Activated CD4-positive, alpha-beta T cell treated with anti-CD3 and anti-CD28 coated beads, Interleukin-2, amount 50 U/mL, for 4 hours (primary cell): ENCODE measurements at regions not wholly inside any gene's neighbourhood (a gene's known extent, or its start where the extent isn't known, plus 50 kb on each side); places are given as distances from the start of the nearest gene placed in this dataset.
"Not testable (repeated sequence)": the region's sequence is repeated elsewhere in the genome, so short reads cannot be mapped to it uniquely, and the experiment has no call there.

Source experiments
- DNase-seq, 2 experiments: peaks; one replicate each; pipeline ENCODE4 v3.0.0-alpha.2; 2020

DNA sequence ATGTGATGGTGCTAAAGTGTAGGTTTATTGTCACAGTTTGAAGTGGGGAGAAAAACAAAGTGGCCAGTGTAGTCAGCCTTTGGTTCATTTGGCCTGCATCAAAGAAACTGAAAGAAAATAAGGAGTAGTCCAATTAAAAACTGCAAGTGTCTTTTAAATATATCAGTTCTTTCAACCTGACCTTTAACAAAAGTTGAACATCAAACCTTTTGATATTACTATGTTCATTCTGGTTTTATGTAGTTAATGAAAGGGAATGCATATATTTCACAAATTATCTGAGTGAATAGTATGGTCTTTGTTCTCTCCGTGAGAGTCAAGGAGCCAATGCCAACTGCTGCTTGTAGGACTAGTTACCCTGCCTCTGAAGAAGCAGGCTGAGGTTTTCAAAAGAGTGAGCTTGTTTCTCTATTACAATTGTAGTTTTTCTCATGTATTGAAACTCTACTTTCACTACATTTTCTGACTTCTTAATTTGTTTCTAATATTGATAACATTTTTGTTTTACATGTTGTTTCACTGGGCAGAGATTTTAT is 1160.8 kb upstream of the LRRTM3 start:
- no peak for DNase-seq

DNA sequence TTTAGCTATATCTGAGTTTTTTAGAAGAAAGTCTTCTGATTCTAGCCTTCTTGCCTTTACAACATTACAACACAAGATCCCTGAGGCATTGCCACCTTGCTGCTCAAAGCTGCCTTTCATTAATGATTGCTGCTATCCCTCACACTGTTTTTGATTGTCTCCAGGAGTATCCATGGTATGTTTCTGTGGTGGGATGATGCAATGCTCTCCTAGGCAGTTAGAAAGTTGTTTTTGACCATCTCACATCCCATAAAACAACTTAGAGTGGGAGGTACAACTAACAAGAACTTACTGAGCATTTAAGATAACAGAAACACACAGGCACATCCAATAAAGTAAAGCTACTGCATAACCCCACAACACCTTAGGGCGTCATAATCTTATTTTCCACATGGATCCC is 1156.0 kb upstream of the LRRTM3 start:
- no peak for DNase-seq

DNA sequence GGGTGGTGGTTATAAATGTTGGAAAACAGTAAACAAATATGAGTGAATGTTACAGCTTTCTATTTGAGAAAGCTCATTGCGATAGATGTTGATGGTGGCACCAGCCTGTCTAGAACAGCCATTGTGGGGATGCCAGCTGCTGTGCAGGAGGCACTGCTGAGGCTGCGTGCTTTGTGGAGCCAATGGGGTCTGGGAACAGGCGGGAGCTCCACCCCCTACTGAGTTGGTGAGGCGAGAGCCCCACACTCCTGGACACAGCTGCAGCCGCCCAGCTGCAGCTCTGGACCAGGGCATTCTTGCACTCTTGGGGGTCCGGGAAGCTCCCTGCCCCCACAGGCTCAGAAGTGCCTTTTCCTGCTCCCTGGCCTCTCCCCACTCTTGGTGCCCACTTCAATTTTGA is 1147.1 kb upstream of the LRRTM3 start:
- no peak for DNase-seq

- DNase-seq = no peak
Observed at GRCh38 chr10:65779985-65780384, 1145.9 kb upstream of the LRRTM3 start.

DNA sequence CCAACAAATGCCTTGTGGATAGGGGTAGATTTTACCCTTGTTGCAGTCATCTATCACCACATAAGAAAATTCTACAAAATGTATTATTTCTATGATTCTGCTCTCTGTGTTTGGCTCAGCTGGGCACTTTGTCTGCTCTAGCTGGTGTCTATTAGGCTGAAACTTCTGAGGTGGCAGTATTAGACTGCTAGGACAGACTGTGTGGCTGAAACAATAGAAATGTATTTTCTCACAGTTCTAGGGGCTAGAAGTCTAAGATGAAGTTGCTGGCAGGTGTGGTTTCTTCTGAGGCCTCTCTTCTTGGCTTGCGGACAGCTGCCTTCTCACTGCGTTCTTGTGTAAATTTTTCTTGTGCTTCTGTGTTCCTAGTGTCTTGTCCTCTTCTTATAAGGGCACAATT is 1139.6 kb upstream of the LRRTM3 start:
- no peak for DNase-seq

DNA sequence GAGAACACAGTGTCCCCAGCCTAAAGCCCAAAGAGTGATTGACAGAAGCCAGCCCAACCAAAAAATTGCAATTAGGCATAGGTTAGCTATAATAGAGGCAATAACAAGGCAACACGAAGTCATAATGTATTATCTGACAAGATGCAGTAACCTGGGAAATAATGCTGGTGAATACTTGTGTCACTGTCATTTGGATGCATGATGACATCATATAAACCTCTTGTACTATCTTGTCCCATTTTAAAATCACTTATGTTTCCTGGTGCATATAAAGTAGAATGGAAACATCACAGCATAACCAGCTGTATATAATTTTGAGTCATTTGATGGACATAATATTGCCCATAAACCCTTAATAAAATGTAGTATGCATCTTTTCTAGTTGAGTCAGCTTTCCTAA is 1138.3 kb upstream of the LRRTM3 start:
- no peak for DNase-seq

GRCh38 chr10:65788271-65788670 is 1137.6 kb upstream of the LRRTM3 start:
- no peak for DNase-seq

DNA sequence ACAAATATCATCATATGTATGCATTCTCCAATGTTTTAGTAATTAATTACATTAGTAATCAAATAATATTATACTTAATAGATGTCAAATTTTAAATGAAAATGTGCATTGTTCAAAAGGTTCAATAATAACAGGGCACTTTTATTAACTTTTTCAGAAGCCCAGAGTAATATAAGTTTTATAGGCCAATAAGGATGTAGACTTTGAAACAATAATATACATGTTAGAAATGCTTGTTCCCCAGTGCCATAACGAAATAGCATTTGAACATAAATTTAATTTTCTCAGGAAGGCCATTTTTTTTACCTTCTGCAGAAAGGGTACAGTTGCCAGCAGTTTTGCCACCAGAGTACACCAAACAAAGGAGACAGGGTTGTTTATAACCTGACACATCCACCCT is 1133.9 kb upstream of the LRRTM3 start:
- no peak for DNase-seq

DNA sequence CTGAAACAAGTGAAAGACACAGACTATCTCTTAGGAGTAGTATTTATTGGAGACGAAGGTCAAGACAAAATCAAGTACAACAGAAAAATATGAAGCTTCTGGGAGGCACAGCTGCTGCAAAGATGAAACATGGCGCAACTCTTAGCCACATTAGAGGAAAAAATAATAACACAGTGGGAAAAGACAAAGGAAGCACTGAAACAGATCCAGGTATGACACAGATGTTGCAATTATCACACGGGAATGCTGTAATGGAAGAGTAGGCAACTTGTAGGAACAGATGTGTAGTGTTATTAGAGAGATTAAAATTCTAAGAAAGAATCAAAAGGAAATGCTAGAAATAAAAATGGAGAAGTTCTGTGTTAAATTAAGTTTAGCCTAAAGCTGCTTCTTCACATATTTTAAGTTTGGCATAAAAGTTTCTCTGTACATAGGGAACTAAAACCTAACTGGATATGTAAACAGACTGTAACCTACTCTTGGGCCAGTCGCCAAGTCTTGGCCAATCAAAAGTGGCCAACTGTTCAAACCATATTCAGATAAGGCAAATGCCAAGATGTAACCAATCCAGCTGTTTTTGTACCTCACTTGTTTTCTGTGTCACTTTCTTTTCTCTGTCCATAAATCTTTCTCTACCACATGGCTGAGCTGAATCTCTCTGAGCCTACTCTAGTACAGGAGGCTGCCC is 1132.0 kb upstream of the LRRTM3 start:
- DNase-seq = no peak

DNA sequence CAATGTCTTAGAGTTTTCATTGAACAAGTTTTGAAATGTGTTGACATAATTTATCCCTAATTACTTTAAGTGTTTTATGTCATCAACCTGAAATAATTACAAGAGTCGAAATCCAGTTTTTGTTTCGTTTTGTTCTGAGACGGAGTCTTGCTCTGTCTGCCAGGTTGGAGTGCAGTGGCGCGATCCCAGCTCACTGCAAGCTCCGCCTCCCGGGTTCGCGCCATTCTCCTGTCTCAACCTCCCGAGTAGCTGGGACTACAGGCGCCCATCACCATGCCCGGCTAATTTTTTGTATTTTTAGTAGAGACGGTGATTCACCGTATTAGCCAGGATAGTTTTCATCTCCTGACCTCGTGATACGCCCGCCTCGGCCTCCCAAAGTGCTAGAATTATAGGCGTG is 1131.0 kb upstream of the LRRTM3 start:
- DNase-seq = not testable (repeated sequence)

DNA sequence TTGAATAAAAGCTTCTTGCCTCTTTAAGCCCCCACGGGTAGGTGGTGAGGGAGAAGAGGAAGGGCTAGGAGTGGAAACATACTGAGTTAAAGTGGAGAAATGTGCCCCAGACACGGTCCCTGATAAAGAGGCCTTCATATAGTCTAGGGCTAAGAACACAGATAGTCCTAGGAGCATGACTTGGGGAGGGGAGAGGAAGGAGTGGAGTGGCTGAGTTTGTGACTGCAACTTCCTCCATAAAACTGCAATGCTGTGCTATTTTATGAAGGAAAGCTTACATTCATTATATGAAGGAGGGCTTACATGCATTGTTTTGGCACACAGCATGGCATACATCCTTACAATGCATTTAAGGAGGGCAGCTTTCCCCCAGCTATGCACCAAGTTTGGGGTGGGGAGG is 1129.4 kb upstream of the LRRTM3 start:
- DNase-seq = no peak

- DNase-seq = no peak
Observed at GRCh38 chr10:65798133-65798532, 1127.7 kb upstream of the LRRTM3 start.

GRCh38 chr10:65802391-65802790 is 1123.4 kb upstream of the LRRTM3 start:
- no peak for DNase-seq

DNA sequence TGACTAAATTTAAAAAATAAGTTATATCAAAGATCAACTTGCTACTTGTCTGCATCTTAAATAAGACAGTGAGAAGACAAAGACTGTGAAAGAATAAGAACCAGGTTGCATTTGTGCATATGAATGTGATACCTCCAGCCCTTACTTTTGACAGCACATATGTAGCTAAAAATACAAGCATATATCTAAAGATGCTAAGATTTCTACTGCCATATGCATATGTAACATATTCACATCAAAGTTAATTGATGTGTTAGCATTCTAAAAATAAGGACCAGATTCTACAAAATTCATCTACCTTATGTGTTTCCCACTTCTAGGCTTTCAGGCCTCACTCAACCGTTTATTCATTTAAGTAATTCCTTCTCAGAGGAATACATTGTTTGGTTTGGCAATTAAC is 1120.3 kb upstream of the LRRTM3 start:
- no peak for DNase-seq

DNA sequence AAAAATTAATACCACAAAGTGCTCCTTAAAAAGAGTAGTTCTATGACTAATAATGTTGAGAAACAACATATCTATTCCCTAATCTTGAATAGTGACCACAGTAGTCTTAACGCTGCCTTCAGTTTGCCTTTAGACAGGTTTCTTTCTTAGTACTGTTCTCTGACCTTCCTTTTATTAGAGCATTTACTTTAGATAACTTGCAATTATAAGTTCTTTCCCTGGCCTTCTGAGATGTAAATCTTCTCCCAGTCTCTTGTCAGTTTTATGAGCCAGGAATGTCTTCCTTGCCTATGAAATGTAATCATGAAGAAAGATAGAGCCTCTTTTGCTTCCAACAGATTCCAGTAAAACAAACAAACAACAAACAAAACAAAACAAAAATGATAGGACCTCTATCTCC is 1119.8 kb upstream of the LRRTM3 start:
- no peak for DNase-seq

DNA sequence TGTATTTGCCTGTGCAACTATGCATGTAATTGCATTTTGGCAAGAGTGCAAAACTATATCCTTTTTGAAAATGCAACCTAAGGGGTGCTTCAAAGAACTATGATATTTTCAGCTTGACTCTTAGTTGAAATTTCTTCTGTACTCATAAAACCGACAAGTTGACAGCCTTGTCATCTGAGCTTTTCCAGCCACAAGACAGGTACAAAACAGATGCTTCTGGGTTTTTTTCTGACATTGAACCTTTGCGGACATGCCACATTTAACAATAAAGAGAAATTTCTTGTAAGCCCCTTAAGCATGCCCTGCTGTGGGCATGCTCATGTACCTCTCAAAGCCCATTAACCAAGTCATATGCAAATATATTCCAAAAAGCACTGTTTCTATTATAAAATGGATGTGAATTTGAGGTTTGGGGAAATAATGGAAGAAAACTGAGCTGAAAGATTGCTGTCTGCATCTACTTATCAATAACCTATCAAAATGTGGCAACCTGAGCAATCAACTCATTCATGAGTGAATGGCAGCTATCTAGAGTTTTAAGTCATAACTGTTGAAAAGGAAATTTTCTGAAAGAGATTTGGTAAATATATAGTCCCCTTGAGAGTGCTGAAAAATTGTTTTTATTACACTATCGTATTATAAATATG is 1117.0 kb upstream of the LRRTM3 start:
- DNase-seq = no peak

GRCh38 chr10:65811931-65812525 is 1113.8 kb upstream of the LRRTM3 start:
- no peak for DNase-seq

GRCh38 chr10:65816536-65816935 is 1109.3 kb upstream of the LRRTM3 start:
- DNase-seq = no peak

DNA sequence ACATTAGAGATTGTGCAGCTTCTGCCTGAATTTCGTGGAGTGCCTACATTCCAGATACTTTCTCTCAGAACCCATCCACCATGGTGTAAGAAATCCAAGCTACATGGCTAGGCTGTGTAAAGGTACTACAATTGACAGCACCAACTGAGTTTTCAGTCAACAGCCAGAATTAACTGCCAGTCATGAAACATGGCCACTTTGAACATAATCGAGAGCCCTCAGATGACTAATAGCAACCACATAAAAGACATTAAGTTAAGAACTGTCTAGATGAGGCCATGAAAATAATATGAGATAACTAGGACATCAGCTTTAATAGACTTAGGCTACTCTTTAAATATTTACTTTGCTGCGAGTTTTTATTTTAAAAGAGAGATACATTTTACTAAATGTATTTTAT is 1106.8 kb upstream of the LRRTM3 start:
- DNase-seq = no peak

GRCh38 chr10:65827359-65827758 is 1098.5 kb upstream of the LRRTM3 start:
- DNase-seq = no peak

- DNase-seq = no peak
Observed at GRCh38 chr10:65838811-65839210, 1087.0 kb upstream of the LRRTM3 start.

DNA sequence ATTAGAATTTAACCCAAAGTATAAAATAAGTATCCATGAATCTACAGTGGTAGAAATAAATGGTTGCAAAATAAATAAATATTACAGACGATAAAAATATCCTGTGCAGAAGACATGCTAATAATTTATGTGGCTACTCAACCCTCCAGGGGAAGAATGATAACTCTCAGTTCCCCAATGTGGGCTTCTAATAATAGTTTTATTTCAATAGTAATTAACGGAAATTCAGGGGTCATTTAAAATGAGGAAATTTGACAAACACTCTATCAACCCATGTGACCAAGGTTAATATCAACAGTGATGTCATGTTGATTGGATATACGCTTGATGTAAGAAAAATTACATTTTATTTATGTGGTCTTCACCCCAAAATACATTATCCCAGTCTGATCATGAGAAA is 1082.6 kb upstream of the LRRTM3 start:
- no peak for DNase-seq

DNA sequence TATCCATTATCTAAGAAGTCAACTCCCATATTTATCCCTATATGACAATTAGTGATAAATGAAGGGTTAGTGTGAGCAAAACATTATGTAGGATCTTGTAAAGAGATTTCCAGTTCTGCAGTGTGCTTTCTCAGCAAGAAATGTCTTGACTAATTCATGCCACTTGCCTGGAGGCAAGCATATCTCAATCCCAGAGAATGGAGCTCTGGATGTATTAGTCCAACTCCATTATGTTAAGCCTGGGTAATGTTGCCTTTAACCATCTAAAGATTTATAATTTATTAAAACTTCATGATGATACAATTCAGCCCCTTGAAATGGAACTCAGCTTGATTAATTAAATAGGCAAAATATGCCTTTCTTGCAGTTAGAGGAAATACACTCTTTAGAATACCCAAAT is 1079.9 kb upstream of the LRRTM3 start:
- DNase-seq = no peak

GRCh38 chr10:65846541-65846940 is 1079.3 kb upstream of the LRRTM3 start:
- DNase-seq = no peak
